IPS DF 6.9 (cell line): ENCODE measurements at regions not wholly inside any gene's neighbourhood (a gene's known extent, or its start where the extent isn't known, plus 50 kb on each side); places are given as distances from the start of the nearest gene placed in this dataset.

Source experiments
- DNase-seq: peaks from one replicate; pipeline ENCODE4 v3.0.0-alpha.2; 2013; ENCODE audit warnings: low read depth, low spot score
- H3K27ac ChIP-seq: one replicate; pipeline ENCODE4 v1.5.1; 2013; ENCODE audit warnings: low read length, control low read depth
- H3K27me3 ChIP-seq: 2 replicates; pipeline ENCODE4 v1.6.1; 2013; ENCODE audit warnings: mild to moderate bottlenecking, low read length; ENCODE audit not compliant: control insufficient read depth, insufficient read depth
- H3K36me3 ChIP-seq: 2 replicates; pipeline ENCODE4 v1.6.1; 2013; ENCODE audit warnings: low read length; ENCODE audit not compliant: control insufficient read depth, insufficient read depth
- H3K4me1 ChIP-seq: 2 replicates; pipeline ENCODE4 v1.6.1; 2013; ENCODE audit warnings: low read length; ENCODE audit not compliant: control insufficient read depth, insufficient read depth
- H3K4me3 ChIP-seq: 2 replicates; pipeline ENCODE4 v1.5.1; 2013; ENCODE audit warnings: mild to moderate bottlenecking, low read length
- H3K9me3 ChIP-seq: 2 replicates; pipeline ENCODE4 v1.6.1; 2013; ENCODE audit warnings: low read length, inconsistent platforms; ENCODE audit not compliant: control insufficient read depth, insufficient read depth
- WGBS: extraction: QIAGEN DNeasy Blood & Tissue Kit; methylation state at CpG from one replicate; pipeline ENCODE4 v1.1.7; 2013; ENCODE audit warnings: mixed read lengths, missing lambda C conversion rate; ENCODE audit not compliant: insufficient read length, insufficient coverage; 5-methylcytosine and 5-hydroxymethylcytosine counted together

DNA sequence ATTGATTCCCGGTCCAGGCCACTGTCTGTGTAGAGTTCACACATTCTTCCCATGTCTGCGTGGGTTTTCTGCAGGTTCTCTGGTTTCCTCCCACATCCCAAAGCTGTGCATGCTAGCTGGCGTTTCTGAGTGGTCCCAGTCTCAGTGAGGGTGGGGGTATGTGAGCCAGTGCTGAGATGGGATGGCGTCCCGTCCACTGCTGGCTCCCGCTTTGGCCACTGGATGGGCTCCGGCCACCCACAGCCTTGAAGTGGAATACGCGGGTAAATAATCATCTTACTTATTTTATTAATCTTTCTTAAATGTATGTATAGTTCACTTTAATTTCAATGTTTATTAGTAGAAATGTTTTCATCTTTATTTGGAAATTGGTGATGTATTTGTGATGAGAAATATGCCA, 343.5 kb upstream of the MANEA start:
- no CpG with 5 or more reads among the region's 9 CpGs for WGBS
- no peak overlapping the region for H3K4me3 ChIP-seq
- no peaks in the 10 kb centered on the region for H3K36me3 ChIP-seq
- DNase-seq = no peak
- H3K9me3 ChIP-seq = no peaks in the 10 kb centered on the region
- no peaks in the 10 kb centered on the region for H3K27me3 ChIP-seq
- no peak overlapping the region for H3K27ac ChIP-seq
- no peaks in the 10 kb centered on the region; the same call in 1 of the 2 replicates for H3K4me1 ChIP-seq

DNA sequence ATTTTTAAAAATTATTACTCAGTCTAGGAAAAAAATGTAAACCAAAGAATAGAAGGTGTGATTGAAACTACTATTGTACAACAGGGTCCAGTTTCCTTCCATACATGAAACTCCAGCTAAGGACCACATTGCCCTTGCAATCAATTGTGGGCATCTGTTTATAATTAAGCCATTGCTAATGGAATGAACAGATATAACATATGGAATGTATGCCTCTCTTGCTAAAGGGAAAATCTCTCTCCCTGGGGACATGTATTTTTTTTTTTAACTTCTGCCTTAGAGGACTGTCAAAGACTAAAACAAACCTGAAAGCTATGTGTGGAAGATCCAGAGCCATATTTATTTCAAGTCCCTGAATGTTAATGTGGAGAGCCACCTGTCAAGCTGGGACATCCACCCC, 336.8 kb upstream of the MANEA start:
- Histone ChIP-seq H3K36me3 (no peaks in the 10 kb centered on the region), H3K9me3 (no peaks in the 10 kb centered on the region), H3K4me1 (no peaks in the 10 kb centered on the region), H3K27ac (no peak overlapping the region), H3K27me3 (no peaks in the 10 kb centered on the region), H3K4me3 (no peak overlapping the region)
- no peak for DNase-seq

GRCh38 chr6:95242560-95242959, 334.8 kb upstream of the MANEA start:
- no peaks in the 10 kb centered on the region for H3K36me3 ChIP-seq
- no CpG with 5 or more reads among the region's 1 CpG for WGBS
- DNase-seq = no peak
- H3K27me3 ChIP-seq = no peaks in the 10 kb centered on the region
- H3K9me3 ChIP-seq = no peaks in the 10 kb centered on the region
- H3K4me3 ChIP-seq = no peak overlapping the region
- H3K4me1 ChIP-seq = no peaks in the 10 kb centered on the region
- no peak overlapping the region for H3K27ac ChIP-seq

DNA sequence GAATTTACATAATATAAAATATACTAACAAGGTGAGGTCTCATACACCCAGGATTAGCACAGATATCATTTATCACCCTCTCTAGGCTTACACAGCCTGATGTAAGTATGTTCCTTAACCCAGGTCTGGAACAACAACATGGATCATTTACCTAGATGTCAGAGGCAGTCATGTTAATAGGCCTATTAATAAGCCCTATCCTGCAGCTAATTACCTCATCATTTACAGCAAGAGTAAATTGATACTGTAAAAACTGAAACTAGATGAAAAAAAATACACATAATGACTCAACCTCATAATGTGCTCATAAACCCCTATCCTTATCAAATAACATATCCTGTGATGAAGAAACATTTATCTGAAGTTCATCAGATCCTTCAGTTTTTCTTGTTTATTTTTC, 334.3 kb upstream of the MANEA start:
- Histone ChIP-seq H3K27ac (no peak overlapping the region), H3K36me3 (no peaks in the 10 kb centered on the region), H3K4me1 (no peaks in the 10 kb centered on the region), H3K4me3 (no peak overlapping the region), H3K27me3 (no peaks in the 10 kb centered on the region), H3K9me3 (no peaks in the 10 kb centered on the region)
- no peak for DNase-seq

GRCh38 chr6:95244751-95245150, 332.6 kb upstream of the MANEA start:
- H3K27ac ChIP-seq = no peak overlapping the region
- no peak for DNase-seq
- H3K27me3 ChIP-seq = no peaks in the 10 kb centered on the region
- no peak overlapping the region for H3K4me3 ChIP-seq
- no peaks in the 10 kb centered on the region for H3K36me3 ChIP-seq
- WGBS = no CpG with 5 or more reads among the region's 2 CpGs
- no peaks in the 10 kb centered on the region for H3K4me1 ChIP-seq
- H3K9me3 ChIP-seq = no peaks in the 10 kb centered on the region

GRCh38 chr6:95248499-95248898, 328.8 kb upstream of the MANEA start:
- Histone ChIP-seq H3K4me3 (no peak overlapping the region), H3K36me3 (no peaks in the 10 kb centered on the region), H3K9me3 (no peaks in the 10 kb centered on the region), H3K27me3 (no peaks in the 10 kb centered on the region), H3K4me1 (no peaks in the 10 kb centered on the region), H3K27ac (no peak overlapping the region)
- WGBS = no CpG with 5 or more reads among the region's 4 CpGs
- DNase-seq = no peak

- Histone ChIP-seq H3K4me3 (no peak overlapping the region), H3K27ac (no peak overlapping the region), H3K9me3 (no peaks in the 10 kb centered on the region), H3K27me3 (no peaks in the 10 kb centered on the region), H3K36me3 (no peaks in the 10 kb centered on the region), H3K4me1 (no peaks in the 10 kb centered on the region)
- DNase-seq = no peak
Measured at GRCh38 chr6:95249175-95249574, 328.2 kb upstream of the MANEA start.

- no peaks in the 10 kb centered on the region for H3K9me3 ChIP-seq
- WGBS = no CpG with 5 or more reads among the region's 2 CpGs
- no peak overlapping the region for H3K4me3 ChIP-seq
- no peaks in the 10 kb centered on the region for H3K36me3 ChIP-seq
- no peaks in the 10 kb centered on the region for H3K27me3 ChIP-seq
- H3K4me1 ChIP-seq = no peaks in the 10 kb centered on the region
- no peak for DNase-seq
- H3K27ac ChIP-seq = no peak overlapping the region
Measured at GRCh38 chr6:95249661-95250060, 327.7 kb upstream of the MANEA start.

GRCh38 chr6:95263840-95264239, 313.5 kb upstream of the MANEA start:
- Histone ChIP-seq H3K27ac (no peak overlapping the region), H3K36me3 (no peaks in the 10 kb centered on the region), H3K27me3 (no peaks in the 10 kb centered on the region), H3K9me3 (no peaks in the 10 kb centered on the region), H3K4me1 (no peaks in the 10 kb centered on the region), H3K4me3 (no peak overlapping the region)
- no CpG with 5 or more reads among the region's 1 CpG for WGBS
- DNase-seq = no peak

DNA sequence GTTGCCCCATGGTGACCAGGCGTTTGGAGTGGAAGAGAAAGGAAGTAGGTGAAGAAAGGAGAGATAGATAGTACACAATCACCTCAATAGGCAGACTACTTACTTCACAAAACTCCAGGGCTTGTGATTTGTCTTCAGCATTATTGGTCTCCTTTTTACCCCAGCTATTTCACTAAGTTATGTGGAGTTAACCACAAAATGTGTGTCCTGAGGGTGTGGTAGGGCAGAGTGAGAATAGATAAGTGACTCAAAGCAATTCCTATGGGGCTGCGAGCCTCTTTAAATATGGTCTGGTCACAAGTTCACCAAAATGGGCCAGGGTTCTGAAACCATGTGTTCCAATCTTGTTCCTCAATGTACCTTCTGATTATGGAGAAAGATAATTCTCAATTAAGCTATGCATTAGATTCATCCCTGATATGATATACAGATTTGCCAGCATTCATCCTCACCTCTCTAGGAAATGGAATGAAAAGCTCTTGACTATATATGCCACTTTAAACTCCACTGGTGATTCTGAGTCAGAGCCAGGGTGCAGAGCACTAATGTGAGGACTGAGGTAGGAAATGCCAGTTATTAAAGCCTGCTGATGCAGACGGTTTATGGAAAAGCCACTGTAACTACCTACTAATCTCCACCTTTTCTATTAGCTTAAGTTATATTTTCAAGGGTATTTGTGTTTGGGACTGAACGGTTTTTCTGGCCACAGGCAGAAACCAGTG, 310.6 kb upstream of the MANEA start:
- H3K27ac ChIP-seq = no peak overlapping the region
- no peaks in the 10 kb centered on the region for H3K4me1 ChIP-seq
- H3K9me3 ChIP-seq = no peaks in the 10 kb centered on the region
- no peaks in the 10 kb centered on the region for H3K36me3 ChIP-seq
- H3K4me3 ChIP-seq = no peak overlapping the region
- no CpG with 5 or more reads among the region's 4 CpGs for WGBS
- DNase-seq = no peak
- H3K27me3 ChIP-seq = no peaks in the 10 kb centered on the region

- no peak for DNase-seq
- Histone ChIP-seq H3K27me3 (no peaks in the 10 kb centered on the region), H3K9me3 (no peaks in the 10 kb centered on the region), H3K27ac (no peak overlapping the region), H3K36me3 (no peaks in the 10 kb centered on the region), H3K4me3 (no peak overlapping the region), H3K4me1 (no peaks in the 10 kb centered on the region)
- no CpG with 5 or more reads among the region's 2 CpGs for WGBS
Measured at GRCh38 chr6:95274686-95275235, 302.6 kb upstream of the MANEA start.
